HFF-Myc (cell line): ENCODE measurements at regions not wholly inside any gene's neighbourhood (a gene's known extent, or its start where the extent isn't known, plus 50 kb on each side); places are given as distances from the start of the nearest gene placed in this dataset.

Source experiments
- DNase-seq: peaks from one replicate; pipeline ENCODE4 v3.0.0-alpha.2; 2011; ENCODE audit warnings: low read depth; ENCODE audit errors: extremely low read depth
- H3K4me3 ChIP-seq: replicated peaks from 2 replicates; pipeline ENCODE4 v1.5.1; 2011; ENCODE audit warnings: low read depth, mild to moderate bottlenecking, control low read depth, low read length
- CTCF ChIP-seq: IDR thresholded peaks from 2 replicates; pipeline ENCODE4 v1.5.1; 2012; ENCODE audit warnings: mild to moderate bottlenecking, low read depth, low read length, control low read depth; ENCODE audit errors: missing control alignments

GRCh38 chr4:189514209-189514608 lies 426.5 kb upstream of the FRG1 start:
- no peak for DNase-seq
- TF ChIP-seq CTCF, result no peak
- H3K4me3 ChIP-seq, result no peak overlapping the region

- TF ChIP-seq CTCF, result no peak
- H3K4me3 ChIP-seq, result no peak overlapping the region
- no peak for DNase-seq
Observed at GRCh38 chr4:189516902-189517301, 423.8 kb upstream of the FRG1 start.

- no peak overlapping the region for H3K4me3 ChIP-seq
- no peak for DNase-seq
- TF ChIP-seq CTCF, result no peak
Observed at GRCh38 chr4:189519186-189519585, 421.5 kb upstream of the FRG1 start.

- TF ChIP-seq CTCF, result no peak
- H3K4me3 ChIP-seq, result no peak overlapping the region
- no peak for DNase-seq
Observed at GRCh38 chr4:189525304-189525703, 415.4 kb upstream of the FRG1 start.

- TF ChIP-seq CTCF, result no peak
- DNase-seq, result no peak
- H3K4me3 ChIP-seq, result no peak overlapping the region
Observed at GRCh38 chr4:189530848-189531247, 409.8 kb upstream of the FRG1 start.

- no peak for DNase-seq
- TF ChIP-seq CTCF, result no peak
- H3K4me3 ChIP-seq, result no peak overlapping the region
Observed at GRCh38 chr4:189533603-189534002, 407.1 kb upstream of the FRG1 start.

- TF ChIP-seq CTCF, result no peak
- no peak overlapping the region for H3K4me3 ChIP-seq
- DNase-seq, result no peak
Observed at GRCh38 chr4:189547559-189547958, 393.1 kb upstream of the FRG1 start.
